ENCODE measurements at regions not wholly inside any gene's neighbourhood (a gene's known extent, or its start where the extent isn't known, plus 50 kb on each side); places are given as distances from the start of the nearest gene placed in this dataset.
A peak's percentile ranks its signal among the peaks of the same experiment; 100 is the strongest.

- Histone ChIP-seq H3K36me3 (ENCODE audit: insufficient read depth, low read length) (no peaks in the 10 kb centered on the region), H3K27me3 (ENCODE audit: insufficient read depth, low read length) (no peaks in the 10 kb centered on the region), H3K4me1 (ENCODE audit: control insufficient read depth, insufficient read depth, low read length, unreplicated experiment) (peaks cover 16% of the 10 kb centered on the region), H3K79me2 (ENCODE audit: control insufficient read depth, insufficient read depth, low read length, unreplicated experiment) (no peaks in the 10 kb centered on the region), H3K27ac (ENCODE audit: low read depth, low read length) (peak overlapping the region; percentile 80), H3K4me3 (ENCODE audit: low read depth, low read length) (no peak overlapping the region), H2AFZ (ENCODE audit: low read length, unreplicated experiment) (no peak overlapping the region)
Observed at GRCh38 chr14:52380294-52380693, 66.2 kb downstream of the PTGER2 start.
